ENCODE measurements at regions not wholly inside any gene's neighbourhood (a gene's known extent, or its start where the extent isn't known, plus 50 kb on each side); places are given as distances from the start of the nearest gene placed in this dataset.

DNA sequence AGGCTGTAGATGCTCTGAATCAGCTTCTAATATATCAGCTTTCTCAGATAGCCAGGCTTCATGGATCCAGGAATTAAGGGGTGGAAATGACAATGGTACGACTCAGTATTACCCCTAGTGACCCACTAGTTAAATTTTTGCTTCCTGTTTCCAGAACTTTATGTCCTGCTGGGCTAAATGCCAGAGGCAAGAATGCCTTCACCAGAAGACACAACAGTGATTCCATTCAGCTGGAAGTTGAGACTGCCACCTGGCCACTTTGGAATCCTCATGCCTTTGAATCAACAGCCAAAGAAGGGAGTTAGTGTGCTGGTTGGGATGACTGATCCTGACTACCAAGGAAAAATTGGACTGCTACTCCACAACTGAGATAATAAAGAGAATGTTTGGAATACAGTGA, 239.1 kb downstream of the ASXL3 start:
- DNase-seq (ENCODE audit: low spot score): no peak

- DNase-seq (ENCODE audit: low spot score): no peak
These were observed 236.5 kb downstream of the ASXL3 start for GRCh38 chr18:33814546-33814945.

DNA sequence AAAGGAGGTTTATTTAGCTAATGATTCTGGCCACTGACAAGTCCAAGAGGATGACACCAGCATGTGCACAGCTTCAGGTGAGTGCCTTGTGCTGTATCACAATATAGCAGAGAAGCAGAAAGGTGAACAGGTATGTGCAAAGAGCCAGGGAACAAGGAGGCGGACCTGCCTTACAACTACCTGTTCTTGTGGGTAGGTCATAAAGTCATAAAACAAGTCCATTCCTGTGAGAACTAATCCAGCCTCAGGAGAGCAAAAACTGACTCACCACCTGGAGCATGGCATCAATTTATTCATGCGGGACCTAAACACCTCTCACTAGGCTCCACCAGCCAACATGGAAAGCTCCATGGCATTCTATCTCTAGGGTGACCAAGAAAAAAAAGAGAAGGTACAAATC, 234.2 kb downstream of the ASXL3 start:
- DNase-seq (ENCODE audit: low spot score): no peak

DNA sequence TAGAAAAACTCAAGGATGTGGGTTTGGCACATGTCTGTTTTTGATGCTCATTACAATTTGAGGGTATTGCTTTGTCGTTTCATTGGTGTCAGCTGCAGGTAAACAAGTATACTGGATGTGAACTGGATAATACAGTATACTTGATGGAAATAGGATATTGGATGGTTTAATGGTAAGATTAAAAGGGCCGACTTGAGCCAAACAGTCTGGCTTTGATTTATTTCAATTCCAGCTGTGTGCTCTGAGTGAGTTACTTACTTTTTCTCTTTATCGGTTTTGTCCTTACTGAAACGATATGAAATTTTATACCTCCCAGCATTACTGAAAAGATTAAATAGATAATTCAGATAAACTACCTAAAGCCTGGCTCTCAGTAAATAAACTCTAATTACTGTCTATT, 227.6 kb downstream of the ASXL3 start:
- DNase-seq (ENCODE audit: low spot score): no peak

- no peak for DNase-seq (ENCODE audit: low spot score)
These were observed 226.2 kb downstream of the ASXL3 start for GRCh38 chr18:33804258-33804657.

GRCh38 chr18:33803636-33804035, 225.6 kb downstream of the ASXL3 start:
- DNase-seq (ENCODE audit: low spot score): no peak

DNA sequence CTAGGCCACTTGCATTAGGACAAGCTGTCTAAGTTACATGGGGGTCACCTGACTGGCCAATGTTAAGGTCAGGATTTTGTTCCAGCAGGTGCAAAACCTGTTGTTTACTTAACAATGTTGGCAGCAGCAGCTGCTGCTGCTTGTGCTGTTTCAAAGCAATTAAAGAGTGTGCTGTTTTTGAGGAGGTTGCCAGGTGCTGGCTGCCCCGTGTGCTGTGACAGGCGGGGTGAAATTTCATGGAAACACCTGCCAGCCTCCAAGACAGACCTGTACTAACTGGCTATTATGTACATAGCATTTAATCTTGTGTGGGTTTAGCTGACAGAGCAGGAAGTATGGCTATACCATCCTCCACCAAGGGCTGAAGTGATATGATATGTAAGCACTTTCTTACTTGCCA, 224.9 kb downstream of the ASXL3 start:
- no peak for DNase-seq (ENCODE audit: low spot score)
